Cardiac muscle cell (in vitro differentiated cells and primary cell): ENCODE measurements at regions not wholly inside any gene's neighbourhood (a gene's known extent, or its start where the extent isn't known, plus 50 kb on each side); places are given as distances from the start of the nearest gene placed in this dataset.

ENCODE experiments used
- DNase-seq, 2 donors: peaks; one replicate each; pipeline versions ENCODE4 v3.0.0 to v3.0.0-alpha.2; 2010 to 2017; ENCODE audit warnings: low read depth in 1 of 2, low spot score in 1 of 2
- H3K27ac ChIP-seq: fragments of 200-600 bp; sonication (generic); 2 replicates; pipeline ENCODE4 v1.5.1; 2016
- H3K27me3 ChIP-seq: fragments of 200-600 bp; sonication (generic); 2 replicates; pipeline ENCODE4 v1.6.0; 2016; ENCODE audit warnings: control low read depth
- H3K36me3 ChIP-seq: fragments of 200-600 bp; sonication (generic); 2 replicates; pipeline ENCODE4 v1.5.1; 2016; ENCODE audit warnings: control low read depth
- H3K4me1 ChIP-seq: fragments of 200-600 bp; sonication (generic); 2 replicates; pipeline ENCODE4 v1.8.1; 2017; ENCODE audit warnings: low read depth, mild to moderate bottlenecking, mixed run types
- H3K4me3 ChIP-seq: fragments of 200-600 bp; sonication (generic); 2 replicates; pipeline ENCODE4 v1.5.1; 2016; ENCODE audit warnings: mild to moderate bottlenecking
- H3K9me3 ChIP-seq: fragments of 200-600 bp; sonication (generic); 2 replicates; pipeline ENCODE4 v1.5.1; 2017; ENCODE audit warnings: low read depth, mild to moderate bottlenecking, control low read depth
- TF ChIP-seq, protein P1 (sequence below): IDR thresholded peaks from 2 replicates; pipeline ENCODE4 v1.5.1; 2012; ENCODE audit warnings: low read depth, mild to moderate bottlenecking, low read length

DNA sequence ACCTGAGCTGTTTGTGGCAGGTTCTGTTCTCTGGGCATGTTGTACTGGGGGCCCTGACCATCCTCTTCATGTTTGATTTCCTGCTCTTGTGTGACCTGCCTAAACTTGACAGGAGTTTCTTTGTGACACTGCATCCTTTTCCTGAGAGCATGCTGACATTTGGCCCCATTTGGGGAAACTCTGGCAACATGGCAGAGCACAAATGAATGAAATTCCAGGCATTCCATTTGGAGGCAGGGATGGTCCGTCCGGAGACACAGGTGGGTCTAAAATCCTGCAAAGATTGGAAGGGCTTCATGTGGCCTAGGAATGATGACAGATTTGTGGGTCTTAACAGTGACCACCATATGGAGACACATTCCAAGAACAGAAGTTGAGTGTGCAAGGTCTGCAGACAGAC lies 184.0 kb downstream of the FCRL5 start:
- H3K27me3 ChIP-seq: no peaks in the 10 kb centered on the region
- H3K36me3 ChIP-seq: no peaks in the 10 kb centered on the region
- DNase-seq: no peak
- H3K4me1 ChIP-seq: no peaks in the 10 kb centered on the region
- no peaks in the 10 kb centered on the region for H3K9me3 ChIP-seq
- no peak overlapping the region for H3K4me3 ChIP-seq
- TF ChIP-seq, protein P1, sequence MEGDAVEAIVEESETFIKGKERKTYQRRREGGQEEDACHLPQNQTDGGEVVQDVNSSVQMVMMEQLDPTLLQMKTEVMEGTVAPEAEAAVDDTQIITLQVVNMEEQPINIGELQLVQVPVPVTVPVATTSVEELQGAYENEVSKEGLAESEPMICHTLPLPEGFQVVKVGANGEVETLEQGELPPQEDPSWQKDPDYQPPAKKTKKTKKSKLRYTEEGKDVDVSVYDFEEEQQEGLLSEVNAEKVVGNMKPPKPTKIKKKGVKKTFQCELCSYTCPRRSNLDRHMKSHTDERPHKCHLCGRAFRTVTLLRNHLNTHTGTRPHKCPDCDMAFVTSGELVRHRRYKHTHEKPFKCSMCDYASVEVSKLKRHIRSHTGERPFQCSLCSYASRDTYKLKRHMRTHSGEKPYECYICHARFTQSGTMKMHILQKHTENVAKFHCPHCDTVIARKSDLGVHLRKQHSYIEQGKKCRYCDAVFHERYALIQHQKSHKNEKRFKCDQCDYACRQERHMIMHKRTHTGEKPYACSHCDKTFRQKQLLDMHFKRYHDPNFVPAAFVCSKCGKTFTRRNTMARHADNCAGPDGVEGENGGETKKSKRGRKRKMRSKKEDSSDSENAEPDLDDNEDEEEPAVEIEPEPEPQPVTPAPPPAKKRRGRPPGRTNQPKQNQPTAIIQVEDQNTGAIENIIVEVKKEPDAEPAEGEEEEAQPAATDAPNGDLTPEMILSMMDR: no peak
- no peak overlapping the region for H3K27ac ChIP-seq

DNA sequence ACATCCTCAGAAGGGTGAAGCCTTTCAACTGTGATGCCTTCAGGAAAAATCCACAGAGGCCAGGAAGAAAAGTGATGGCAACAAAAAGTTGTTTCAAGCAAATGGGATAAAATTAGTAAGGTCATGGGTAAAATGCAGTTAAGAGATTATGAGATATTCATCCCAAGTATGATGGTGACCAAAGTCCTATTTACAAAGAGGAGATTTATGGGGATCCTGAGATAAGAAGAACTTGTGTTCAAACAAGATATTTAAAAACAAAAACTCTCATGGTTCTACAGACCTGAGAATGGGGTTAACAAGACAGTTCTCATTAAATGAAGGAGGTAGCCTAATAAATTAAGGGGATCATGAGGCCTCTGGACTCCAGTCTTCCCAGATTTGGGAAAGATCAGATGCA lies 184.4 kb downstream of the FCRL5 start:
- TF ChIP-seq, protein P1: no peak
- Histone ChIP-seq H3K27me3 (no peaks in the 10 kb centered on the region), H3K4me1 (no peaks in the 10 kb centered on the region), H3K27ac (no peak overlapping the region), H3K4me3 (no peak overlapping the region), H3K36me3 (no peaks in the 10 kb centered on the region), H3K9me3 (no peaks in the 10 kb centered on the region)
- no peak for DNase-seq

- Histone ChIP-seq H3K9me3 (no peaks in the 10 kb centered on the region), H3K4me1 (no peaks in the 10 kb centered on the region), H3K27ac (no peak overlapping the region), H3K36me3 (no peaks in the 10 kb centered on the region), H3K4me3 (no peak overlapping the region), H3K27me3 (no peaks in the 10 kb centered on the region)
- TF ChIP-seq, protein P1: no peak
- no peak for DNase-seq
These were observed 185.1 kb downstream of the FCRL5 start for GRCh38 chr1:157367091-157367739.

DNA sequence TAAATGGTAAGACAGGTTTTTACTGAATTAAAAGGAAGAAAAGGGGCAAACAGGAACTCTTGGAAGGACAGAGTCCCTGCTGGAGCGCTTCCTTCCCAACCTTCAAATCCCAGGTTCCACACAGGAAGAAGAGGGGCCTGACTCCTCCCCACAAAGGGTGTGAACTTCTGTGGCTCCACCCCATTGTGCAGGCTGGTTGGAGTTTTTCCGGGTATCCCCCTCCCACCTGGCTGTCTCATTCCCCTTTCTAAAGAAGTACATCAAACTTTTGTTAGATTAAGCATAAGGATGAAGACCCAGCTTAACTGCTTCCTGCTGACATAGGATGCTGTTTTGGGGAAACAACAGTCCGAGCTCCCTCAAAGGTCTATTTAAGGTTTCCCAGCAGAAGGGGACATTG lies 187.7 kb downstream of the FCRL5 start:
- TF ChIP-seq, protein P1: no peak
- no peaks in the 10 kb centered on the region for H3K27me3 ChIP-seq
- DNase-seq: no peak

GRCh38 chr1:157363660-157364140 lies 188.6 kb downstream of the FCRL5 start:
- no peak overlapping the region for H3K27ac ChIP-seq
- DNase-seq: peak; percentile 30 to 50
- TF ChIP-seq, protein P1: peak; percentile 66
- H3K4me1 ChIP-seq: no peaks in the 10 kb centered on the region
- H3K4me3 ChIP-seq: no peak overlapping the region
- H3K9me3 ChIP-seq: no peaks in the 10 kb centered on the region
- no peaks in the 10 kb centered on the region for H3K36me3 ChIP-seq
- no peaks in the 10 kb centered on the region for H3K27me3 ChIP-seq

More for the DNA sequence above, 187.7 kb downstream of the FCRL5 start:
- Histone ChIP-seq H3K36me3 (no peaks in the 10 kb centered on the region), H3K9me3 (no peaks in the 10 kb centered on the region), H3K27ac (no peak overlapping the region), H3K4me1 (no peaks in the 10 kb centered on the region), H3K4me3 (no peak overlapping the region)

GRCh38 chr1:157360023-157360390 lies 192.3 kb downstream of the FCRL5 start:
- no peak for DNase-seq
- Histone ChIP-seq H3K27ac (no peak overlapping the region), H3K27me3 (no peaks in the 10 kb centered on the region), H3K9me3 (no peaks in the 10 kb centered on the region), H3K4me3 (no peak overlapping the region), H3K4me1 (no peaks in the 10 kb centered on the region), H3K36me3 (no peaks in the 10 kb centered on the region)
- TF ChIP-seq, protein P1: no peak
